ENCODE measurements at regions not wholly inside any gene's neighbourhood (a gene's known extent, or its start where the extent isn't known, plus 50 kb on each side); places are given as distances from the start of the nearest gene placed in this dataset.

DNA sequence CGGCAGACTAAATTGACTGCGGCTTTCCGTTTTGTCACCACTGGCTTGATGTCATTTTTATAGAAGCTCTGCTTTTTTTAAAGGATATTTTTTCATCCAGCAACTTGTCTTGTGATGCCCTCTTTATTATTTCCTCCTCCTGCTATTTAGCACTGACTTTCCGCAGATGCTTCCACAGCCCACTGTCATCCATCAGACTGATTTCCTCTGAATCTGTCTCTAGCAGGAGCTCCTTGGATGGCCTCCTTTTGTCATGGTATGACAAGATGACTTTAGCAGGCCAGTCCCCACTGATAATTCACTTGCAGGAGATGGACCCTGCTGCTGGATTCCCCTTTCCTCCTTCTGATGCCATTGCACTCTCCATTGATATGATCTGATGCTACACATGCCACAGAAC, 454.6 kb downstream of the TSN start:
- TF ChIP-seq, protein P1, sequence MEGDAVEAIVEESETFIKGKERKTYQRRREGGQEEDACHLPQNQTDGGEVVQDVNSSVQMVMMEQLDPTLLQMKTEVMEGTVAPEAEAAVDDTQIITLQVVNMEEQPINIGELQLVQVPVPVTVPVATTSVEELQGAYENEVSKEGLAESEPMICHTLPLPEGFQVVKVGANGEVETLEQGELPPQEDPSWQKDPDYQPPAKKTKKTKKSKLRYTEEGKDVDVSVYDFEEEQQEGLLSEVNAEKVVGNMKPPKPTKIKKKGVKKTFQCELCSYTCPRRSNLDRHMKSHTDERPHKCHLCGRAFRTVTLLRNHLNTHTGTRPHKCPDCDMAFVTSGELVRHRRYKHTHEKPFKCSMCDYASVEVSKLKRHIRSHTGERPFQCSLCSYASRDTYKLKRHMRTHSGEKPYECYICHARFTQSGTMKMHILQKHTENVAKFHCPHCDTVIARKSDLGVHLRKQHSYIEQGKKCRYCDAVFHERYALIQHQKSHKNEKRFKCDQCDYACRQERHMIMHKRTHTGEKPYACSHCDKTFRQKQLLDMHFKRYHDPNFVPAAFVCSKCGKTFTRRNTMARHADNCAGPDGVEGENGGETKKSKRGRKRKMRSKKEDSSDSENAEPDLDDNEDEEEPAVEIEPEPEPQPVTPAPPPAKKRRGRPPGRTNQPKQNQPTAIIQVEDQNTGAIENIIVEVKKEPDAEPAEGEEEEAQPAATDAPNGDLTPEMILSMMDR (IDR thresholded peaks at IDR 0.05) = no peak
- no peak for TF ChIP-seq EP300 (IDR thresholded peaks at IDR 0.05)

All from ovary (tissue), 3 donors.